Fibroblast of skin of abdomen (primary cell): ENCODE measurements at regions not wholly inside any gene's neighbourhood (a gene's known extent, or its start where the extent isn't known, plus 50 kb on each side); places are given as distances from the start of the nearest gene placed in this dataset.
A peak's percentile ranks its signal among the peaks of the same experiment; 100 is the strongest.
"Not testable (repeated sequence)": the region's sequence is repeated elsewhere in the genome, so short reads cannot be mapped to it uniquely, and the experiment has no call there.

Source experiments
- DNase-seq: peaks from one replicate; pipeline ENCODE4 v3.0.0-alpha.2; 2013

DNA sequence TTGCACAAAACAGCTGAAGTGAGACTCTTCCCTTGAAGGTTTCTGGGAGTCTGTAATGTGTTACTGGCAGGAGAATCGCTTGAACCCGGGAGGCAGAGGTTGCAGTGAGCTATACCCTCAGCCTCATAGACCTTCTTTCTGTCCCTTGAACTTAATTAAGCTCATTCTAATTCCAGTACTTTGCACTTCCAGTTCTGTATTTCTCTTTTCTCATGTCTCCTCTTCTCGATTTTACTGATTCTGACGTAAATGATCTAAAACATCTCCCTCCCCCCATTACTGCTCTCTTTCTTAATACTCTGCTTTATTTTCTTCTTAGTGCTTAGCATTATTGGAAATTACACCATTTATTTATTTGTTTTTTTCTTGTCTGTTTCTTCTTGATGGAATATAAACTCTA is 165.4 kb upstream of the P2RY1 start:
- DNase-seq: no peak

DNA sequence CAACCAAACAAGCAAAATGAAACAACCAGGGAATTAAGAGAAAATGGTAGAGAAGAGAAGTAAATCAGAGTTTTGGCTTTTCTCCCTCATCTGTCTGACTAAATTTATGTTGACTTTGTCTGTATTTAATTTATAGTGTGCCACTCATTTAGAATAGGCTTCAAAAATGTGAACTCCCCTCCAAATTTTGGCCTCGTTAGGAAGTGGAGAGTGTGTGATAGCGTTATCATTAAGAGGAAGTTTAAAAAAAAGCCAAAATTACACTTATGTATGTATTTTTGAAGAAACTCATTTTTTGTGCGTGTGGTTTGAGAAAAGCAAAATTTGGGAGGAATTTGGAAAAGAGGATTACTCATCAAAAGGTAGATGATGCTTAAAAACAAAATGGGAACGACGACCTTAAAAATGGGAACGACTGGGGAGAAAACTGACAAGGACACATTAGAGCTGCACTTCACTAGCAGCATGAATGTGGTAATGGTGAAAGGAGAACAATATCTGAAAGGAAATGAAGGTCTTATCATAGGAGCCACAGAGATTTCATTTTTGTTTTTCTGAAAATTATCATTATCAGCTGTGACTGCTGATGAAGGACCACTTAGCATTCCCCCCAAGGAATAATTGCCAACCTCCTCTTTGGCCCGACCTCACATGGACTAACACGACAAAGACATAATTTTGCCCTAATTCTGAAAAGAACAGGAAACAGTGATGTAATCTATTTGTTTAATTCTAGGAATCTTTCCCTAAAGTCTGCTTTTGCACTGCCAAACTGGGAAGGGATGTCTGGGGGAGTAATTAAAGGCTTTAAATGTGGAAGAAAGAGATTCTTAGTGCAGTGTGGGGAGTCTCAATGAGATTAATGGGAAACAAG is 163.2 kb upstream of the P2RY1 start:
- no peak for DNase-seq

DNA sequence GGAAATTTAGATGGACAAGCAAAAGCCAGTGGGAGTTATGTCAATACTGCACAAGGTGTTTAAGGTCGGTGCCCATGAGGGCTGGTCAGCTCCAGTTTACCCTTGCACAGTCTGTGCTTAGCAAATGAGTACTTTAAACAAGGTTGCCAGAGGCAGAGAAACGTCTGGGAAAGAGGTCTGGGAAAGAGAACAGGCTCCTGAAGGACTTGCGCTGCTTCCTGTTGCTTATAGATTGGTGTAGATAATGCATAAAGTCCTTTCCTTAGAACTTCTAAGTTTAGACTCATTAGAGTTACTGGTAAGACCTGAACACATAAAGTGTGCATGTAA is 162.6 kb upstream of the P2RY1 start:
- DNase-seq: no peak

- no peak for DNase-seq
Measured at GRCh38 chr3:152676810-152677379, 158.0 kb upstream of the P2RY1 start.

GRCh38 chr3:152677491-152677890 is 157.4 kb upstream of the P2RY1 start:
- DNase-seq: no peak

GRCh38 chr3:152682477-152682876 is 152.5 kb upstream of the P2RY1 start:
- DNase-seq: no peak

DNA sequence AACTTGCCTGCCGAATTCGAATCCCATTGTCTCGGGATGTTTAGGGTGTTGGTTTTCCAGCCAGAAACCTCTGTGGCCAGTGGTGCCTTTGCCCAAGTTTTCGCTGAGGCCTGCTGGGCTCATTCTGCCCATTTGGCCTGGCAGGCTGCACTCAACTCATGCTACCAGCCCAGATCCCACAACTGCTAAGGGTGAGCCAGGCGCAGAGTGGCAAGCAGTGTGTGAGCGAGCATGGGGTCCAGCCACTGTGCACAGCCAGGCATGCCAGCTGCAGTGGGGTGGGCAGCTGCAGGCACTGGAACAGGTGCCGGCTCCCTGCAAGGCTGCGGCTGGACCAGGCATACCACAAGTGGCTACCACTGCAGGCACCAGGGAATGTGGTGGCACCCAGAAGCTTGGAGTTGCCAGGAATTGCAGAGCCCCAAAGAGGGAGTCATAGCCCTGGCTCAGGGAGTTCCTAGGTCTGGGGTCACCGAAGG is 151.4 kb upstream of the P2RY1 start:
- DNase-seq: no peak

- no peak for DNase-seq
Measured at GRCh38 chr3:152684279-152684678, 150.7 kb upstream of the P2RY1 start.

- no peak for DNase-seq
Measured at GRCh38 chr3:152688313-152688712, 146.6 kb upstream of the P2RY1 start.

- not testable (repeated sequence) for DNase-seq
Measured at GRCh38 chr3:152692326-152692725, 142.6 kb upstream of the P2RY1 start.

DNA sequence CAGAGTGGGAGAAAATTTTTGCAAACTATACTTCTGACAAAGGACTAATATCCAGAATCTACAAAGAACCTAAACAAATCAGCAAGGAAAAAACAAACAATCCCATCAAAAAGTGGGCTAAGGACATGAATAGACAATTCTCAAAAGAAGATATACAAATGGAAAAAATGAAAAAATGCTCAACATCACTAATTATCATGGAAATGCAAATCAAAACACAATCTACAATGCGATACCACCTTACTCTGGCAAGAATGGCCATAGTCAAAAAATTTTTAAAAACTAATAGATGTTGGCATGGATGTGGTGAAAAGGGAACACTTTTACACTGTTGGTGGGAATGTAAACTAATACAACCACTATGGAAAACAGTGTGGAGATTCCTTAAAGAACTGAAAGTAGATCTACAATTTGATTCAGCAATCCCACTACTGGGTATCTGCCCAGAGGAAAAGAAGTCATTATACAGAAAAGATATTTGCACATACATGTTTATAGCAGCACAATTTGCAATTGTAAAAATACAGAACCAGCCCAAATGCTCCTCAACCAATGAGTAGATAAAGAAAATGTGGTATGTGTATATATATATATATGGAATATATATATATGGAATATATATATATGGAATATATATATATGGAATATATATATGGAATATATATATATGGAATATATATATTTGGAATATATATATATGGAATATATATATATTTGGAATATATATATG is 141.2 kb upstream of the P2RY1 start:
- DNase-seq: not testable (repeated sequence)

DNA sequence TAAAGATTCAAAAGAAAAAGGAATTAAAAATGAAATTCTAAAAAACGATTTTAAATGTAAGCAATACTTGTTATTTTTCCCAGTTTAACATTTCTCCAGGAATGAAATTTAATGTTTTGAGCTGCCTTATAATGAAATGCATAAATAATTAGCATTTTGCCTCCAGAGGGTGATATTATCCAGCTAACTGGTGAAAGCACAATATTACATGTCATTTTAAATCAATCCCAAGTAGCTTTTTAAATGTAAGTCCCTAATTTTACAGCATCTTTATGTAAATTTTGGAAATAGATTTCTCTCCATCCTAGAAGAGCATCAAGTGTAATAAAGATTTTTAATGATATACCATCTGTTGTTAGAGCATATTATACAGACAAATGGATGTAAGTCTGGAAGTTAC is 139.1 kb upstream of the P2RY1 start:
- DNase-seq: no peak

DNA sequence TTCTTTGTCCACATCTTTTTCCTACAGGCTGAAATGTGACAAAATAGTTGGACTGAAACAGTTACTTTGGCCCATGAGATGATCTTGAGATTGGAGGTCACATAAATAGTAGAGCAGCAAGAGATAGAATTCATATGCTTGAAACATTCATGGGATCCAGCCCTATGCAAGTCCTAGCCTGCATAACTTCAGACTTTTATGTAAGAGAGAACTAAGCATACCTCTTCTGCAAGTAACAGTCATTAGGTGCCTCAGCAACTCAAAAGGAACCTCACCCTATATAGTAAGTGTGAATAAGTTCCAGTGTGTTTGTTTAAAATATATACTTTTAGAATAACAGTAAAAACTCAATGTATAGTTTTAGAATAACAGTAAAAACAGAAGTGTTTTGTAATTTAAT is 138.0 kb upstream of the P2RY1 start:
- DNase-seq: no peak

- DNase-seq: no peak
Measured at GRCh38 chr3:152703245-152703890, 131.6 kb upstream of the P2RY1 start.

DNA sequence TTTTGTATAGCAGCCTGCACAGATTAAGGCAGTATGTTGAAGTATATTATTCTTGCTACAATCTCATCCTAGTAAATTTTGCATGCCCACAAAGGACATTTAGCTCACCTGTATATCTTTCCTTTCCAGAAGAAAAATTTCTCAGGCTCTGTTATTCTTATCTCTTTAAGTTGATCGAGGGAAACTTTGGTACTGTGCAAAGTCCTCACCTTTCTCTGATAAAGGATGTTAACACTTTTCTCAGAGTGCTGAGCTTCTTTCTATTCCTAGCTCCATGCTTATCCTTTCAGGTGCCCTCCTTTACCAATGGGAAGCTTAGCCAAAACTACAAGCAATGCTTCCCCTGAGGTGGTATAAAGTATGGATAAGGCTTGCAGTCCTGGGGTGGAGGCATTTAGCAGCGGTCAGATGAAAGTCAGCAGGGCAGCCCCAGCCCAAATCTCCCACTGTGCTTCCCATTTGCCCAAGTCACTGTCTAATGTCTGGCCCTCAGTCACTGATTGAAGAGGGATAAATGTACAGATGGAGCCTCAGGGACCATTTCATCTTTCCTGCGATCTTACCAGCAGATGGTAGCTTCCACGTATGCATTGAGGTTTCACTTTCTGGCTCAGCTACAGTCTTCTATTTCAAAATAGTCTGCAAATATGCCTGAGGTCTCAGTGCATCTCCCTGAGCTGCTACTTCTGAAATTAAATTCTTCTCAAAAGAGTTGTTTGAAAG is 127.8 kb upstream of the P2RY1 start:
- no peak for DNase-seq

- DNase-seq: no peak
Measured at GRCh38 chr3:152709659-152710058, 125.3 kb upstream of the P2RY1 start.

DNA sequence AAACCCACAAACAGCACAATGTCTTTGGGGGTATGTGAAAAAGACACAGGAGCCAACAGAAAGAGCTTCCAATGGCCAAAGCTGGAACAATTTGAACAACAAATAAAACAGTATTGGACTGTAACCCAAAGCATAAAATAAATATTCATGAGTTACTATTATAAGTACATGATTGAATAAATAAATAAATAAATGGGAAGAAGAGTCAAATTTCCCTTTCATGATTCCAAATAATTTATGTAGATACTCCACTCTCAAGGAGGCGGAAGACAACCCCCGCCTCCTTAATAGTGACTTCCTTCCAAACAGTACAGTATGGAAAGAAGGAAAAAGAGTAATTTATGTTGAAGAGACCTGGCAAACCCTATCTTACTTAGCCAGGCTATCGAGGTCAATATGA is 124.4 kb upstream of the P2RY1 start:
- DNase-seq: no peak

DNA sequence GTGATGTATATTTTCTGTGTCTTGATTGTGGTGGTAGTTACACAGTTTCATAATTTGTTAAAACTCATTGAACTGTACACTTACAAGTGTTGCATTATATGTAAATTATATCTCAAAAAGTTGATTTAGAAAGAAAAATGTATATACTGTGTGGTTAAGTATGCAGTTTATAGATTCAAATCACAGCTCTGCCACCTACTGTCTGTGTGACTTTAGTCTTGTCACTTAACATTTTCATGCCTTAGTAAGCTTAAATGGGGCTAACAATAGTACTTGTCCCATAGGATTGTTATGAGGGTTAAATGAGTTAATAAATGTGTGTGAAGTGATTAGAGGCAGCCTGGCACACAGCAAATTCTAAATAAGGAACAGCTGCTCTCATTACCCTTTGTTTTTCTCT is 120.9 kb upstream of the P2RY1 start:
- DNase-seq: no peak

DNA sequence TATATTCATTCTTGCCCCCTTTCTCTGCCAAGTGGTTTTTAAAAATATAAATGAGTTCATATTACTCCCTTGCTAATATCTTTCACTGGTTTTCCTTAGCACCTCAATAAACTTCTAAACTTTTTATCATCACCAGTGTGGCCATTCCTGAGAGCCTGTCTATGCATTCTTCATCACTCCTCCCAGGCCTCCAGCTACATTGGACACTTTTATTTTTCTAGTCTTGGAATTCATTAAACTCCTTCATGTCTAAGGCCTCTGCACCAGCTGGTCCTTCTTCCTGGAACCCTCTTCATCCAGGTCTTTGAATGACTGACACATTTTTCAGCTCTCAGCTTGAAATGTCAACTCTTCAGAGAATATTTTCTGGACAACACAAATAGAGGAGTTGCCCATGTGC is 120.4 kb upstream of the P2RY1 start:
- DNase-seq: no peak

DNA sequence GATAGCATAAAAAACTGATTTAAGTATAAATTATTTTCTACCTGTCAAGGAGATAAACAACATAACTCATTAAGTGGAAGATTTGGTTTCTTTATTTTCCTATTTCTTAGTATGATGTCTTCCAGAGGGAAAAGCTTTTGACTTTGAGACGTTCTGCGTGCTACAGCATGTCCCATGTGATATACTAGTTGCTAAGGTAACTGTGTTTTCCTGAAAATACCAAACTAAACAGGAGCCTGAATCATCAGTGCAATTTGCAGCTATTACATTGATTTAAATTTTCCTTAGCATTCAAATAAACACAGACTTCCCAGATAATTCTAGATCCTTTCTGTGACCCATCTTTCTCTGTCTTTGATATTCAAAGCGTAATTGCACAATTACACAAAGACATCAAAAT is 117.7 kb upstream of the P2RY1 start:
- no peak for DNase-seq

DNA sequence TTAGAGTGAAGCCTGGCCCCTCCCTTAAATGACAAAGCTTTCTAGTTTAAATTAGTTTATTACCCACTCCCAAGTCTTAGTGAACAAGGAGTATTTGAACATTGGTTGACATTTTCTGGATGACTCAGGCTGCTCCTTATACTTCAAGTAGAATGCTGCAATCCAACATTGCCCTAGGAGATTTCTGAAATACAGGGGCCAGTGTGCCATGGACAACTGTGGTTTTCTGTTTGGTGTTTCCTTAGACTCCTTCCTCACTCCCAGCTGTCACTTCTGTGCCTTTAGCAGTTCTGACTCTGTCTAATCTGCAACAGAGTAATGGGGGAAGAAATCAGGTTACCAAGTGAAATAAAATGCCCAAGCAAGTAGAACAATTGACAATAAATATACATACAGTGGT is 116.1 kb upstream of the P2RY1 start:
- no peak for DNase-seq

GRCh38 chr3:152719264-152719663 is 115.7 kb upstream of the P2RY1 start:
- DNase-seq: peak; percentile 74
